Endothelial cell (in vitro differentiated cells): ENCODE measurements at regions not wholly inside any gene's neighbourhood (a gene's known extent, or its start where the extent isn't known, plus 50 kb on each side); places are given as distances from the start of the nearest gene placed in this dataset.
"Not testable (repeated sequence)": the region's sequence is repeated elsewhere in the genome, so short reads cannot be mapped to it uniquely, and the experiment has no call there.

Experiments used
- DNase-seq: peaks from one replicate; pipeline ENCODE4 v3.0.0; 2021; ENCODE audit warnings: low spot score
- H3K27ac Mint-ChIP-seq: one replicate; pipeline ENCODE4 v1.8.0; 2021; ENCODE audit warnings: mixed read lengths, inconsistent platforms; ENCODE audit not compliant: unreplicated experiment
- H3K27me3 Mint-ChIP-seq: one replicate; pipeline ENCODE4 v1.8.0; 2021; ENCODE audit warnings: mild to moderate bottlenecking, moderate library complexity, mixed read lengths, inconsistent platforms; ENCODE audit not compliant: unreplicated experiment
- H3K36me3 Mint-ChIP-seq: one replicate; pipeline ENCODE4 v1.8.0; 2021; ENCODE audit warnings: mild to moderate bottlenecking, low read depth, mixed read lengths, inconsistent platforms; ENCODE audit not compliant: unreplicated experiment
- H3K4me1 Mint-ChIP-seq: one replicate; pipeline ENCODE4 v1.8.0; 2021; ENCODE audit warnings: mild to moderate bottlenecking, mixed read lengths, inconsistent platforms; ENCODE audit not compliant: unreplicated experiment
- H3K4me3 Mint-ChIP-seq: one replicate; pipeline ENCODE4 v1.8.0; 2021; ENCODE audit warnings: mild to moderate bottlenecking, mixed read lengths, inconsistent platforms; ENCODE audit not compliant: unreplicated experiment
- H3K9me3 Mint-ChIP-seq: one replicate; pipeline ENCODE4 v1.8.0; 2021; ENCODE audit warnings: mixed read lengths, inconsistent platforms; ENCODE audit not compliant: unreplicated experiment
- TF ChIP-seq, protein P1 (sequence below): fragments of 200-600 bp; sonication (generic); IDR thresholded peaks from one replicate; pipeline ENCODE4 v1.5.0; 2021; ENCODE audit warnings: antibody characterized with exemption; ENCODE audit not compliant: unreplicated experiment

DNA sequence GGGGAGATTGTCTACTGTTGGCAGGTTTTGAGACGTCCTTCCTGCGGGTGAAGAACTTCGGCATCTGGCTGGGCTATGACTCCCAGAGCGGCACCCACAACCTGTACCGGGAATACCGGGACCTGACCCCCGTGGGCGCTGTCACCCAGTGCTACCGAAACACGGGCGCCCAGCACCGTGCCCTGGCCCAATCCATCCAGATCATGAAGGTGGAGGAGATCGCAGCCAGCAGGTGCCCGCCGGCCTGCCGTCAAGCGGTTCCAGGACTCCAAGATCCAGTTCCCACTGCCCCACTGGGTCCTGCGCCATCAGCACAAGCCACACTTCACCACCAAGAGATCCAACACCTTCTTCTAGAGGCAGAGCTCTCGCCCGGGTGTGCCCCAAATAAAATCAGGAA lies 194.9 kb upstream of the EPHA6 start:
- Mint-ChIP-seq H3K9me3 (no peaks in the 10 kb centered on the region), H3K27ac (no peak overlapping the region), H3K36me3 (no peaks in the 10 kb centered on the region), H3K27me3 (no peaks in the 10 kb centered on the region), H3K4me1 (no peaks in the 10 kb centered on the region), H3K4me3 (no peak overlapping the region)
- DNase-seq, result no peak
- TF ChIP-seq, protein P1, sequence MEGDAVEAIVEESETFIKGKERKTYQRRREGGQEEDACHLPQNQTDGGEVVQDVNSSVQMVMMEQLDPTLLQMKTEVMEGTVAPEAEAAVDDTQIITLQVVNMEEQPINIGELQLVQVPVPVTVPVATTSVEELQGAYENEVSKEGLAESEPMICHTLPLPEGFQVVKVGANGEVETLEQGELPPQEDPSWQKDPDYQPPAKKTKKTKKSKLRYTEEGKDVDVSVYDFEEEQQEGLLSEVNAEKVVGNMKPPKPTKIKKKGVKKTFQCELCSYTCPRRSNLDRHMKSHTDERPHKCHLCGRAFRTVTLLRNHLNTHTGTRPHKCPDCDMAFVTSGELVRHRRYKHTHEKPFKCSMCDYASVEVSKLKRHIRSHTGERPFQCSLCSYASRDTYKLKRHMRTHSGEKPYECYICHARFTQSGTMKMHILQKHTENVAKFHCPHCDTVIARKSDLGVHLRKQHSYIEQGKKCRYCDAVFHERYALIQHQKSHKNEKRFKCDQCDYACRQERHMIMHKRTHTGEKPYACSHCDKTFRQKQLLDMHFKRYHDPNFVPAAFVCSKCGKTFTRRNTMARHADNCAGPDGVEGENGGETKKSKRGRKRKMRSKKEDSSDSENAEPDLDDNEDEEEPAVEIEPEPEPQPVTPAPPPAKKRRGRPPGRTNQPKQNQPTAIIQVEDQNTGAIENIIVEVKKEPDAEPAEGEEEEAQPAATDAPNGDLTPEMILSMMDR, result no peak

DNA sequence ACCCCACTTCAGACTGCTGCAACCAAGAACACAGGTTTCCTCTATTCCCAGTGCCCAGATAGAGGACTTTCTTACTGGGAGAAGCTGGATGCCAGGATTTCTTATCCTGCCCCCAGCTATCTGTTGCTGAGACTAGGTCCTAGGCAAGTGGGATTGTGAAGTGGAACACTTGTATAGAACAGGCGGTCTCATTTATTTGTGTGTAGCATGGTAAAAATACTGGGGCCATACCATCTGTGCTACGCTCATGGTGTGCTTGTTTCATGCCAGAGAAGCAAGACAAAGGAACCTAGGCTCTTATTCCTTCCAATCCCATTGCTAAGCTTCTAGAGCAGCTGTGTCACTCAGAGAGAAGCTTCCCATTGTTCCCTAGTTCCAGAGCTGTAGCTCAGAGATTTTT lies 191.5 kb upstream of the EPHA6 start:
- H3K27ac Mint-ChIP-seq, result no peak overlapping the region
- H3K36me3 Mint-ChIP-seq, result no peaks in the 10 kb centered on the region
- H3K4me3 Mint-ChIP-seq, result no peak overlapping the region
- H3K27me3 Mint-ChIP-seq, result no peaks in the 10 kb centered on the region
- DNase-seq, result no peak
- H3K4me1 Mint-ChIP-seq, result no peaks in the 10 kb centered on the region
- TF ChIP-seq, protein P1, result no peak
- no peaks in the 10 kb centered on the region for H3K9me3 Mint-ChIP-seq

DNA sequence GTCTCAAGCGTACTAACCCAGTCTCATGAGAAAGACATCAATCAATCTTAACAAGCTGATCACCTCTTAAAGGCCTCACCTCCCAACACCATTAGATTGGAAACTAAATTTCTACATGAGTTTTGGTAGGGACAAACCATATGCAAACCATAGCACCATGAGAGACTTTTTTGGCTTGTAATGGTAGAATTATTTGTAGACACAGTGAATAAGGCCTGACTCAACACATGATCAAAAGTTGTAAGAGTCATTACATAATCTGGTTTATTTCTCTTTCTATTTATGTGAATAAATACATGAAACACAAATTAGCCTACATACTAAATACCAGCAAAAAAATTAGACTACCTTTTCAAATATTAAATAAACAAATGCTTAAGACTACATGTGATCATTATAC lies 183.3 kb upstream of the EPHA6 start:
- DNase-seq, result no peak
- Mint-ChIP-seq H3K27me3 (no peaks in the 10 kb centered on the region), H3K36me3 (no peaks in the 10 kb centered on the region), H3K9me3 (no peaks in the 10 kb centered on the region), H3K27ac (no peak overlapping the region), H3K4me3 (no peak overlapping the region), H3K4me1 (no peaks in the 10 kb centered on the region)
- TF ChIP-seq, protein P1, result no peak

GRCh38 chr3:96646596-96646995 lies 167.8 kb upstream of the EPHA6 start:
- Mint-ChIP-seq H3K36me3 (no peaks in the 10 kb centered on the region), H3K9me3 (no peaks in the 10 kb centered on the region), H3K27me3 (no peaks in the 10 kb centered on the region), H3K27ac (no peak overlapping the region), H3K4me3 (no peak overlapping the region), H3K4me1 (no peaks in the 10 kb centered on the region)
- TF ChIP-seq, protein P1, result no peak
- no peak for DNase-seq

DNA sequence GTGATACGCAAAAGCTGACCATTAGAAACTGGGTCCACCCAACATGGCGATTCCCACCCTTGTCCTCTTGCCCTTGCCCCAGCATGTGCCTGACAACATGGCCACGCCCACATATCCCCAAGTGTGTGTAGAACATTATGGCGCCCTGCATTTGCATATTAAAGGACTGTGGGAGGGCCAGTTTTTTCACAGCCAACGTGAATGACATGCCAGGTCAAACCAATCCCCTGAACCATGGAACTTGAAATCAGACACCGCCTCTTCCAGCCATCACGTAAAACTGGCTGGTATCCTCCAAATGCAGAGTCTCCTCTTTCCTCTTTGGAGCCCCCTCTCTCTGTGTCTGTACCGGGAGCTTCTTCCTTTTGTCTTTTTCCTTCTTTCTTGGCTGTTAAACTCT lies 156.7 kb upstream of the EPHA6 start:
- no peak overlapping the region for H3K4me3 Mint-ChIP-seq
- no peaks in the 10 kb centered on the region for H3K9me3 Mint-ChIP-seq
- TF ChIP-seq, protein P1, result no peak
- no peak for DNase-seq
- H3K4me1 Mint-ChIP-seq, result no peaks in the 10 kb centered on the region
- no peaks in the 10 kb centered on the region for H3K27me3 Mint-ChIP-seq
- H3K36me3 Mint-ChIP-seq, result no peaks in the 10 kb centered on the region
- H3K27ac Mint-ChIP-seq, result no peak overlapping the region

- H3K4me1 Mint-ChIP-seq, H3K27ac Mint-ChIP-seq, H3K4me3 Mint-ChIP-seq, H3K36me3 Mint-ChIP-seq, H3K9me3 Mint-ChIP-seq, DNase-seq: not testable (repeated sequence)
- peaks cover 11% of the 10 kb centered on the region for H3K27me3 Mint-ChIP-seq
These were observed 142.4 kb upstream of the EPHA6 start for GRCh38 chr3:96671861-96672595.
